ENCODE measurements at regions not wholly inside any gene's neighbourhood (a gene's known extent, or its start where the extent isn't known, plus 50 kb on each side); places are given as distances from the start of the nearest gene placed in this dataset.

DNA sequence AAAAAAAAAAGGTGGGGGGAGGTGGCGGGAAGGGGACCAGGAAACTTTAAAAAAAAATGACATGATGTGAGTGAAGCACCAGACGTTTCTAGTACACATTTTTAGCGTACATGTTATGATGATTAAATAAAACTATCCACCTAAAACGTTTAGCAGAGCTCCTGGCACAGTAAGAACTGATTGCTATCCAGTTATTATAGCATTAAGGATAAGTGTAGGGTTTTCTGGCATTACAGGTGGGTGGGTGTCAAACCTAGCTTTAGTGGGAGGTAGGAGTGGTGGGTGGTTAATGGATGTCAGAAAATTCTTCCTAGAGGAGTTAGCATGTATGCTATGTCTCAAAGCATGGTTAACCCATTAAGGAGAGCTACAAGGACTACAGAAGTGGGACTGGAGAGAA lies 2329.5 kb downstream of the MAT2B start:
- no peak for DNase-seq (ENCODE audit: low spot score)

GRCh38 chr5:165836046-165836445 lies 2330.6 kb downstream of the MAT2B start:
- DNase-seq (ENCODE audit: low spot score), result no peak

- no peak for DNase-seq (ENCODE audit: low spot score)
Measured at GRCh38 chr5:165837286-165837685, 2331.9 kb downstream of the MAT2B start.

DNA sequence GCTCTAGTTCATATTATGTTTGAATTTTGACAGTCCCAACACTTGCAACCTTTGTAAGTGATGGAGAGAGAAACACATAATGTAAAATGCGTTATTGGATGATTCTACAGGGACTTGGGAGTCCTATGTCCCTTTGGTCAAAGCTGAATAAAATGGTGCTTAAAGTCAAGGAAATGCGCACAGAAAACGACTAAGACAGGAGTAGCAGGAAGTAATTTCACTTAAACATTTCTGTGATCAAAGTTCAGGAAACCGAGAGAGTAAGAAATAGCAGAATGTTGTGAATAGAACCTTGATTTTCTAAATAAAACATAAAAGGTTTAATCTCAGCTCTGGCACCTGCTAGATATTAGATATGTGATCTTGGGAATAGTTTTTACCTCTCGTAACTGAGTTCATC lies 2339.2 kb downstream of the MAT2B start:
- no peak for DNase-seq (ENCODE audit: low spot score)

GRCh38 chr5:165858118-165858517 lies 2352.7 kb downstream of the MAT2B start:
- DNase-seq (ENCODE audit: low spot score), result no peak

DNA sequence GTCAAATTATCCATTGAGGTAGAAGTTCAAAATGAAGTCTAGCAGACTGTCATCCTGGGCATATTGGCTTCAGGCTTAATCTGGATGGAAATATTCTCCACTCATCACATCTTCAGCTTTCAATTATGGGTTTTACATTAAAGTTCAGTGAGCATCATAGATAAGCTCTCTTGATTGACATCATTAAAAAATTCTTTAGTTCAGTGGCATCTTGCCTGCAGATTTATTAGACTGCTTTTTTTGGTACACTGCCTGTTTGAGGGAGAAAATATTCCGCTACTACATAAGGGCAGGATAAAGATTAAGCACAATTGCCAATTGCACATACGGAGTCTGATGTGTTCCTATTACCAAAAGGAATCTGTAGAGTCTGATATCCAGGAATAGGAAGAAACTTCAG lies 2353.8 kb downstream of the MAT2B start:
- DNase-seq (ENCODE audit: low spot score), result no peak

DNA sequence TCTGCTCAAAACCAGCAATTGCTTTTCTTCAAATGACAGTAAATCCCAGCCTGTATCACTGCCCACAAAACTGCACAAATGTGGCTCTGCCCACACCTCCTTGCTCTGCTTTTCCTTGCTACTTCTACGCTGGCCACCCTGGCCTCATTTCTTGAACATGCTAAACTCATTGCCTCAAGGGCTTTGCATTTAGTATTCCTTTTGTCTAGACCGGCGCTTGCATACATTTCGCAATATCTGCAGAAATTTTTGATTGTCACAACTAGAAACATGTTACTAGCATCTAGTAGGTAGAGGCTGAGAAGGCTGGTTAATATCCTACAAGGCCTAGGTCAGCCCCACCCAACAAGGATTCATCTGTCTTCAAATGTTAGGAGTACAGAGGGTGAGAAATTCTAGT lies 2357.8 kb downstream of the MAT2B start:
- no peak for DNase-seq (ENCODE audit: low spot score)

DNA sequence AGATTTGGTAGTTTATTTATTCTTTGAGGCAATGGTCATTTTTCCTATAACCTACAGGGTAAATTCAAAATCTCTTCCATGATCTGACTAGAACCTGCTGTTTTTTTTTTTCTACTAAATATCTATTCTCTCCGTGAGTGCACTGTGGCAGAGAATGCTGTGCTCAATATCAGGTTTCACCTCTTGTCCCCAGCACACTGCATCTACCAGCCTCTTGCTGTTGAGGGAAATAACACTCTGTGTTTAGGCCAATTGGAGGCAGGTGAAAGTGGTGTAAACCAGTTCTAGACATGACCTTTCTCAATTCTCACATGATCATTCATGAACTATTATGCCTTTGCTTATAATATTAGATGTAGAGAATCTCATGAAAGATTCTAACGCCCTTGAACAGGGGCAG lies 2365.9 kb downstream of the MAT2B start:
- DNase-seq (ENCODE audit: low spot score), result no peak

GRCh38 chr5:165874851-165875250 lies 2369.4 kb downstream of the MAT2B start:
- DNase-seq (ENCODE audit: low spot score), result no peak

GRCh38 chr5:165876538-165876937 lies 2371.1 kb downstream of the MAT2B start:
- DNase-seq (ENCODE audit: low spot score), result no peak

DNA sequence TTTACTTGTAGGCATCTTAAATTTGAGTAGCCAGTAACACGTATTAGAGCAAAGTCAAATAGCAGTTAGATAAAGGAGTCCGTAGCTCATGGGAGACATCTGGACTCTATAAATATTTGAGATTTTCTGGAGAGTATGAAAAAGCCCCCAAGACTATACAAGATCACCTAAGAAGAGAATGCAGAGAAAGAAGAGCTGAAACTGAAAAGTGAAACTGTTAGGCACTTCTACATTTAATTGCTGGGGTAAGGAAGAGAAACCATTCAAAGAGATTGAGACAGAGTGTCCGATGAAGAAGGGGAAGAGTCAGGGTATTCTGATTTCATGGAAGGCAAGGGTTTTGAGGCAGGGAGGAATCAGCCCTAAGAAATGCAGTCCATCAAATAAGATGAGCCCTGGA lies 2372.1 kb downstream of the MAT2B start:
- DNase-seq (ENCODE audit: low spot score), result no peak

DNA sequence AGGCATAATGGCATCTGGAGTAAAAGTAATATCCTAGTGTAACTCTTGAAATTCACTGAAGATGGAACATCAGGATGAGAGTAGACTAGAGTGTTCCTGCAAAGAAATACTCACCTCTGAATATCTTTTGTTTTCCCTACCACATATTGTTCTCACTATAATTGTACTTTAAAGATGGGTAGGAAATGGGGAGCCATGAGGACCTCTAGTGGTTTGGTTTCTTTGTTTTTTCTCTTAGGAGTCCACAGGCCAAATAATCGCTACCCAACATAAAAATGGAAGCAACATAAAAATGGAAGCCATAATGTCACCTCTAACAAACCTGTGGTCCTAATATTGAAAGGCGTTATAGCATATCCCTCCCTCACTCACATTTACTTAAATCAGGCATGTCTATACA lies 2375.8 kb downstream of the MAT2B start:
- DNase-seq (ENCODE audit: low spot score), result peak; percentile 20

- no peak for DNase-seq (ENCODE audit: low spot score)
Measured at GRCh38 chr5:165882099-165882498, 2376.7 kb downstream of the MAT2B start.

GRCh38 chr5:165885623-165886350 lies 2380.4 kb downstream of the MAT2B start:
- no peak for DNase-seq (ENCODE audit: low spot score)

GRCh38 chr5:165887147-165887546 lies 2381.7 kb downstream of the MAT2B start:
- no peak for DNase-seq (ENCODE audit: low spot score)

GRCh38 chr5:165892383-165892782 lies 2387.0 kb downstream of the MAT2B start:
- no peak for DNase-seq (ENCODE audit: low spot score)

DNA sequence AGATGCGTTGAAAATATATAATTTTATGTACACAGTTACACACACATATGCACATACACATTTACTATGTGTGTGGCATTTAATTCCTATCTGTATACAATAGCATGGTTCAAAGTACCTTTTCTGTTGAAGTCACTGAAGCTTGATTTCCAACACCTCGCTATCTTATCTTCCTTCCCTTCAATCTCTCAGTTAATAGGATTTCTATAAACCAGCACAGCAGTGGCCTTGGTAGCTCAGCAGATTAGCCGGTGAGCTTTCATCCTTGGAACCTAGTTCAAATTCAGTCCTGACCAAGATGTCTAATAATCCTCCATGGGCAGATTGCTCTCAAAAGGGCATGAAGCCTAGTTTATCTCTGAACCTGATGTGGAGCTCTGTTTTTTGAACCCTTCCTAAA lies 2389.5 kb downstream of the MAT2B start:
- DNase-seq (ENCODE audit: low spot score), result no peak

- DNase-seq (ENCODE audit: low spot score), result no peak
Measured at GRCh38 chr5:165903835-165904234, 2387.6 kb upstream of the WWC1 start.

GRCh38 chr5:165906871-165907270 lies 2384.6 kb upstream of the WWC1 start:
- DNase-seq (ENCODE audit: low spot score), result no peak

GRCh38 chr5:165913059-165913458 lies 2378.4 kb upstream of the WWC1 start:
- no peak for DNase-seq (ENCODE audit: low spot score)

DNA sequence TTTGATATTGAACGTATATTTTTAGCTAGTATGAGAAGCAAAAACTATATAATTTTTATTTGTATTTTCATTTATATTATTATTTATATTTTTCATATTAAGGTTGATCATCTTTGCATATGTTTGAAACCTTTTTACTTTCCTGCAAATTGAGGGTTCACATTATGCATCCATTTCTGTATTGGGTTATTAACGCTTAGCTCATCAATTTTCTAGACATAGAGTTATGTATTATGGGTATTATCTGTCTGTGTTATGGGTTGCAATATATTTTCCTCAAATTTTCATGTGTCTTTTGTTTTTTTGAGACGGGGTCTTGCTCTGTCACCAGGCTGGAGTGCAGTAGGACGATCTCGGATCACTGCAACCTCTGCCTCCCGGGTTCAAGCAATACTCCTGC lies 2377.0 kb upstream of the WWC1 start:
- DNase-seq (ENCODE audit: low spot score), result no peak

- DNase-seq (ENCODE audit: low spot score), result no peak
Measured at GRCh38 chr5:165919196-165919595, 2372.2 kb upstream of the WWC1 start.

DNA sequence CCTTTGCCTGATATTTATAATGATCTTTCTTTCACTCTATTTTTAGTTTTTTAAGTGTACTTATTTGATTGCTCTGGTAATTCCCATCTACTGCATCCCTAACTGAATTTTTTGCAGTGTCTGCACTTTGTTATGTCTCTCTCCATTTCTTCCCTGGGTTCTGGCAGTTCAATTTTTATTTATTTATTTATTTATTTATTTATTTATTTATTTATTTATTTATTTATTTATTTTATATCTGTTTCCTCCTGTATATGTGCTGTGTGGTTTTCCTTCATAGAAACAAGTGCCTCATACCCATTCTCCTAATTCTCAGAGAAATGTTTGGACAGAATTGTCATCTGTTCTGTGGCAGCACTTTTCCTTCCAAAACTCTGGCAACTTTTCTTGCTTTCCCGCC lies 2370.8 kb upstream of the WWC1 start:
- no peak for DNase-seq (ENCODE audit: low spot score)

DNA sequence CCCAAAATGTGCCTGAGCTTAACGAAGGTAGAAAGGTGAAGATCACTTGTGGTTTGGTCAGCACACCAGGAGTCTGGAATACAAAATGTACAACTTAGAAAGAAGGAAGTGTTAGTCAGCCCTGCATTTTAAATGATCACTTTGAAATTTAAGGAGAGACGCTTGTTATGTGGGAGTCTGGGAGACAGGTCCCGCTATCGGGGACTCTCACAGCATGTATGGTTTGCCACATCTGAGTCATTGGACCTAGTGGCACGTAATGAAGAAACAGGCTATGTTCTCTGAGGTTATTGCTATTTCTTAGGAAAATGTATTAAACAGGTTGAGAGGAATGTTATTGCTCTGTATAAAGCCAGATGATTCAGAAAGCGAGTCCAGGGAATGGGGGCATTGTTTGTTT lies 2362.5 kb upstream of the WWC1 start:
- no peak for DNase-seq (ENCODE audit: low spot score)

- DNase-seq (ENCODE audit: low spot score), result no peak
Measured at GRCh38 chr5:165940541-165940940, 2350.9 kb upstream of the WWC1 start.

All from NAMALWA (cell line).